HG03103 (cell line): ENCODE measurements at regions not wholly inside any gene's neighbourhood (a gene's known extent, or its start where the extent isn't known, plus 50 kb on each side); places are given as distances from the start of the nearest gene placed in this dataset.

Experiments used
- ATAC-seq: cut with Tn5 transposase; IDR thresholded peaks from one replicate; pipeline ENCODE4 v1.9.1; 2021; ENCODE audit warnings: low read depth; ENCODE audit not compliant: unreplicated experiment

DNA sequence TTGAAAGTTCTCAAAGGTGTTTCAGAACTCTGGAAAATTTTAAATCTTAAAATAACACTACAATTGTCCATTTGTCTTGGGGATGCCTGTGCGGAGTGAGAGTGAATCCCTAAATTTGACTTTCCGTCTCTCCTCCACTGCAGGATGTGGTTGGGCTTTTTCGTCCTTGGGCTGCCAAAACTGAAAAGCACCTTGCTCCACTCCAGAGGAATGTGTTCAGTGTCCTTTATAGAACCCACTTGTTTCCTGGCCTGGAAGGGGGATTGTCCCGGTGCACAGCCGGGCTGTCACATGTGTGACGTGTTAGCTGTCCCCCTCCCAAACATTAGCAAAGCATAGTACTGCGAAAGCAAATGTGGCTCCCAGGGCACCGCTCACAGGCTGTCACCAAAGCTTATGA is 69.6 kb upstream of the ATP10A start:
- no peak for ATAC-seq

DNA sequence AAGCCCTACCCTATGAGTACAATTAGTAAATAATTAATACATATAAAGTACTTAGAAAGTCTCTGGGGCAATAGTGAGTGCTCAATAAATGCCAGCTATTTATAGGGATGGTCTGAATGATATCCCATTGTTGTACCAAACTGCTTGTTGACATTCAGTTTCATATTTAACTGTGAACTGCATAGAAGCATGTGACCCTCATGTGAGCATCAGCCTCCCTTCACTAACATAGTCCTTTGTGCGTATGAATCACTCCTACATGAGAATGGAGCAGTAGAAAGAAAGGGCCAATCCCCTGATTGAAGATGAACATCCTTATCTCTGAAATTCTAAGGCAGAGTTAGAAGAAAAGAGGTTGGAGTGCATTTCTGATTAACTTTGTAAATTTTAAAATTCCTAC is 68.7 kb upstream of the ATP10A start:
- no peak for ATAC-seq

DNA sequence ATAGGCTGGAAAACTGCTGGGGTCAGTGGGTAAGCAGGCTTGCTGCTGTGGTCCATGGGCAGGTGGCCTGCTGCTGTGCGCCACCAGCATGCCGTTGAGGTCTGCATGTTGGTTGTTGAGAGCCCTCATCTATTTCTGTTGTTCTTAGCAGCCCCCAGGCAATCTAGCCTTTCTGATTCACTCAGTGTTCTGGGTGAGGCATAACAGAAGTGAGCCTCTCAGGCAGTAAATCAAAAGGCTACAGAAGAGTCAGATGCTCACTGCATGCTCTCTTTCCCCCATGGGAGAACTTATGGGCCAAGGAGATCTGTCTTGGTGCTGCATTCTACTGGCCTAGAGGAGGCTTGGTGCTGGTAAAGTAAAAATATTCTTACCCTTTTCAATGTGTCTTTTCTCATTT is 67.8 kb upstream of the ATP10A start:
- ATAC-seq = no peak
